ENCODE measurements at regions not wholly inside any gene's neighbourhood (a gene's known extent, or its start where the extent isn't known, plus 50 kb on each side); places are given as distances from the start of the nearest gene placed in this dataset.

DNA sequence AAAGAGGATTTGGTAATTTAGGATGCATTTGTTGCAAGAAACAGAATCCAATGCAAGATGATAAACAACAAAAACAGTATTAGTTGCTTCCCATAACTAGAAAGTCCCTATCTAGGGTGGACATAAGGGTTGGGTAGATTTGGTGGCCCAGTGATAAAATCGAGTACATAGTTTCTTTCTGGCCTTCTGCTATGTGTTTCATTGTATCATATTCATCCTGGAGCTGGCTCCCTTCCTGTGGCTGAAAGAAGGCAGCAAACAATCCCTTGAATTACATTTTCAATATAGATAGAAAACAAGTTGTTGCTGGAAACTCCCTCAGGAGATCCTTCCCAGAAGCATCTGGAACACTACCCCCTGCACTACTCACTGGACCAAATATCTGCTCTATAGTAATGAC is 135.1 kb downstream of the ID4 start:
- H3K27ac ChIP-seq = no peak overlapping the region
- TF ChIP-seq POLR2A (IDR thresholded peaks at IDR 0.05) (no peak), POLR2AphosphoS5 (IDR thresholded peaks at IDR 0.05; ENCODE audit: insufficient read depth in 1 of 2, low read depth in 1 of 2) (no peak)
- TF ChIP-seq, protein P1, sequence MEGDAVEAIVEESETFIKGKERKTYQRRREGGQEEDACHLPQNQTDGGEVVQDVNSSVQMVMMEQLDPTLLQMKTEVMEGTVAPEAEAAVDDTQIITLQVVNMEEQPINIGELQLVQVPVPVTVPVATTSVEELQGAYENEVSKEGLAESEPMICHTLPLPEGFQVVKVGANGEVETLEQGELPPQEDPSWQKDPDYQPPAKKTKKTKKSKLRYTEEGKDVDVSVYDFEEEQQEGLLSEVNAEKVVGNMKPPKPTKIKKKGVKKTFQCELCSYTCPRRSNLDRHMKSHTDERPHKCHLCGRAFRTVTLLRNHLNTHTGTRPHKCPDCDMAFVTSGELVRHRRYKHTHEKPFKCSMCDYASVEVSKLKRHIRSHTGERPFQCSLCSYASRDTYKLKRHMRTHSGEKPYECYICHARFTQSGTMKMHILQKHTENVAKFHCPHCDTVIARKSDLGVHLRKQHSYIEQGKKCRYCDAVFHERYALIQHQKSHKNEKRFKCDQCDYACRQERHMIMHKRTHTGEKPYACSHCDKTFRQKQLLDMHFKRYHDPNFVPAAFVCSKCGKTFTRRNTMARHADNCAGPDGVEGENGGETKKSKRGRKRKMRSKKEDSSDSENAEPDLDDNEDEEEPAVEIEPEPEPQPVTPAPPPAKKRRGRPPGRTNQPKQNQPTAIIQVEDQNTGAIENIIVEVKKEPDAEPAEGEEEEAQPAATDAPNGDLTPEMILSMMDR (IDR thresholded peaks at IDR 0.05) = no peak
- H3K9me3 ChIP-seq = no peaks in the 10 kb centered on the region
- no peaks in the 10 kb centered on the region for H3K4me1 ChIP-seq
- no peak overlapping the region for H3K4me3 ChIP-seq
- no peaks in the 10 kb centered on the region for H3K27me3 ChIP-seq
- H3K36me3 ChIP-seq = no peaks in the 10 kb centered on the region
- intact Hi-C loops (cut with DNase I) = no loop called here
- no peak for DNase-seq (ENCODE audit: extremely low spot score in 2 of 2)

- intact Hi-C loops (cut with DNase I) = no loop called here
- H3K27ac ChIP-seq = no peak overlapping the region
- H3K4me1 ChIP-seq = no peaks in the 10 kb centered on the region
- H3K36me3 ChIP-seq = no peaks in the 10 kb centered on the region
- TF ChIP-seq, protein P1 (IDR thresholded peaks at IDR 0.05) = no peak
- TF ChIP-seq POLR2A (IDR thresholded peaks at IDR 0.05) (no peak), POLR2AphosphoS5 (IDR thresholded peaks at IDR 0.05; ENCODE audit: insufficient read depth in 1 of 2, low read depth in 1 of 2) (no peak)
- no peak for DNase-seq (ENCODE audit: extremely low spot score in 2 of 2)
- no peak overlapping the region for H3K4me3 ChIP-seq
- no peaks in the 10 kb centered on the region for H3K27me3 ChIP-seq
- no peaks in the 10 kb centered on the region for H3K9me3 ChIP-seq
Observed at GRCh38 chr6:19976411-19977129, 139.4 kb downstream of the ID4 start.

DNA sequence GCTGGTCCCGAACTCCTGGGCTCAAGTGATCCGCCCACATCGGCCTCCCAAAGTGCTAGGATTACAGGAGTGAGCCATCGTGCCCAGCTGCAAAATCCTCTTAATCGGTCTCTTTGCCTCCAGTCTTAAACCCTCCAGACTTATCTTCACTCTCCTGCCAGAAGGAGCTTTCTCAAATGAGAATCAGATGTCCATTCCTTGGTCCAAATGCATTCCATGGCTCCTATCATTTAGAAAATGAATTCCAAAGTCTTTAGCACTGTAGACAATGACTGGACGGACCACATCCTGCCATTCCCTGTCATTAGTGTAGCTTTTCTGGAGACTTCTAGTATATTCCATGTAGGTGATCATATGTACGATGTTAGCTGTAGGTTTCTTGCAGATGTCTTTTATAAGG is 141.9 kb downstream of the ID4 start:
- no peaks in the 10 kb centered on the region for H3K4me1 ChIP-seq
- H3K9me3 ChIP-seq = no peaks in the 10 kb centered on the region
- no peak overlapping the region for H3K4me3 ChIP-seq
- no peak for DNase-seq (ENCODE audit: extremely low spot score in 2 of 2)
- no peaks in the 10 kb centered on the region for H3K36me3 ChIP-seq
- no peaks in the 10 kb centered on the region for H3K27me3 ChIP-seq
- no peak overlapping the region for H3K27ac ChIP-seq
- TF ChIP-seq, protein P1 (IDR thresholded peaks at IDR 0.05) = no peak
- TF ChIP-seq POLR2AphosphoS5 (IDR thresholded peaks at IDR 0.05; ENCODE audit: insufficient read depth in 1 of 2, low read depth in 1 of 2) (no peak), POLR2A (IDR thresholded peaks at IDR 0.05) (no peak)
- intact Hi-C loops (cut with DNase I) = no loop called here

GRCh38 chr6:19979986-19980385 is 142.8 kb downstream of the ID4 start:
- TF ChIP-seq POLR2AphosphoS5 (IDR thresholded peaks at IDR 0.05; ENCODE audit: insufficient read depth in 1 of 2, low read depth in 1 of 2) = no peak
- no peak for TF ChIP-seq POLR2A (IDR thresholded peaks at IDR 0.05)
- TF ChIP-seq, protein P1 (IDR thresholded peaks at IDR 0.05) = no peak
- no peak overlapping the region for H3K27ac ChIP-seq

GRCh38 chr6:19983374-19983773 is 146.2 kb downstream of the ID4 start:
- DNase-seq (ENCODE audit: extremely low spot score in 2 of 2) = no peak
- no peak overlapping the region for H3K27ac ChIP-seq
- H3K4me1 ChIP-seq = no peaks in the 10 kb centered on the region
- no peak overlapping the region for H3K4me3 ChIP-seq
- no peaks in the 10 kb centered on the region for H3K27me3 ChIP-seq
- intact Hi-C loops (cut with DNase I) = no loop called here
- TF ChIP-seq, protein P1 (IDR thresholded peaks at IDR 0.05) = no peak
- H3K36me3 ChIP-seq = no peaks in the 10 kb centered on the region
- no peaks in the 10 kb centered on the region for H3K9me3 ChIP-seq

More at GRCh38 chr6:19979986-19980385, 142.8 kb downstream of the ID4 start:
- intact Hi-C loops (cut with DNase I) = no loop called here
- H3K4me3 ChIP-seq = no peak overlapping the region
- H3K27me3 ChIP-seq = no peaks in the 10 kb centered on the region
- no peaks in the 10 kb centered on the region for H3K36me3 ChIP-seq
- H3K9me3 ChIP-seq = no peaks in the 10 kb centered on the region
- no peak for DNase-seq (ENCODE audit: extremely low spot score in 2 of 2)
- H3K4me1 ChIP-seq = no peaks in the 10 kb centered on the region
